WTC11 (cell line): ENCODE measurements at regions not wholly inside any gene's neighbourhood (a gene's known extent, or its start where the extent isn't known, plus 50 kb on each side); places are given as distances from the start of the nearest gene placed in this dataset.

Source experiments
- ATAC-seq: fragments of 200-7000 bp; cut with Tn5 transposase; 2 replicates; pipeline ENCODE4 v1.10.0; 2021; ENCODE audit warnings: mild to moderate bottlenecking, moderate library complexity
- CTCF ChIA-PET: fragments of 300-600 bp; sonication (Branson Sonifier 250); formaldehyde crosslinking; loops from one replicate; lab custom pipeline; 2021; ENCODE audit warnings: antibody characterized with exemption; lab: Charles Lee
- POLR2A ChIA-PET: fragments of 350-600 bp; sonication (Branson Sonifier 250); formaldehyde crosslinking; loops from one replicate; lab custom pipeline; 2021; ENCODE audit warnings: antibody characterized with exemption; lab: Charles Lee
- DNase-seq: peaks from one replicate; pipeline ENCODE4 v3.0.0; 2021; ENCODE audit warnings: low spot score
- H3K27ac Mint-ChIP-seq: 2 replicates; pipeline ENCODE4 v1.8.0; 2021; ENCODE audit warnings: mixed read lengths
- H3K27me3 Mint-ChIP-seq: 2 replicates; pipeline ENCODE4 v1.8.0; 2021; ENCODE audit warnings: low read depth, mild to moderate bottlenecking, moderate library complexity, mixed read lengths
- H3K36me3 Mint-ChIP-seq: 2 replicates; pipeline ENCODE4 v1.8.0; 2021; ENCODE audit warnings: mixed read lengths
- H3K4me1 Mint-ChIP-seq: 2 replicates; pipeline ENCODE4 v1.8.0; 2022; ENCODE audit warnings: mixed read lengths
- H3K4me3 Mint-ChIP-seq: 2 replicates; pipeline ENCODE4 v1.8.0; 2021; ENCODE audit warnings: mild to moderate bottlenecking, moderate library complexity, mixed read lengths
- H3K9me3 Mint-ChIP-seq: 2 replicates; pipeline ENCODE4 v1.8.0; 2021; ENCODE audit warnings: mixed read lengths
- EMX1 ChIP-seq: fragments of 250-450 bp; sonication (Bioruptor Pico); IDR thresholded peaks from 2 replicates; pipeline ENCODE4 v1.8.0; 2021; ENCODE audit warnings: mild to moderate bottlenecking
- GABPB1 ChIP-seq: sonication (generic); formaldehyde crosslinking; IDR thresholded peaks from 2 replicates; pipeline ENCODE4 v1.8.1; 2023; ENCODE audit warnings: mild to moderate bottlenecking, missing genetic modification reagents
- IRF2 ChIP-seq: sonication (generic); formaldehyde crosslinking; IDR thresholded peaks from 2 replicates; pipeline ENCODE4 v1.8.0; 2022; ENCODE audit warnings: low read depth, missing genetic modification reagents, borderline replicate concordance
- NFATC4 ChIP-seq: fragments of 250-450 bp; sonication (Bioruptor Pico); IDR thresholded peaks from 2 replicates; pipeline ENCODE4 v1.9.0; 2021; ENCODE audit warnings: mild to moderate bottlenecking
- ZBTB21 ChIP-seq: sonication (generic); formaldehyde crosslinking; IDR thresholded peaks from 2 replicates; pipeline ENCODE4 v1.8.1; 2023; ENCODE audit warnings: mild to moderate bottlenecking, missing genetic modification reagents, borderline replicate concordance
- ZNF232 ChIP-seq: sonication (generic); formaldehyde crosslinking; IDR thresholded peaks from 2 replicates; pipeline ENCODE4 v1.8.0; 2022; ENCODE audit warnings: mild to moderate bottlenecking, missing genetic modification reagents

- Mint-ChIP-seq H3K9me3 (no peaks in the 10 kb centered on the region), H3K4me3 (no peak overlapping the region), H3K36me3 (no peaks in the 10 kb centered on the region), H3K27me3 (peaks cover 6% of the 10 kb centered on the region), H3K4me1 (no peaks in the 10 kb centered on the region), H3K27ac (no peak overlapping the region)
- ATAC-seq (no peak), DNase-seq (no peak)
- POLR2A ChIA-PET = no interaction called here
- TF ChIP-seq NFATC4 (CRISPR knock-in tag) (no peak), GABPB1 (no peak), EMX1 (CRISPR knock-in tag) (no peak), ZNF232 (no peak), IRF2 (no peak), ZBTB21 (no peak)
- CTCF ChIA-PET = no interaction called here
Measured at GRCh38 chr5:36826694-36827093, 49.9 kb upstream of the NIPBL start.
